ENCODE measurements at regions not wholly inside any gene's neighbourhood (a gene's known extent, or its start where the extent isn't known, plus 50 kb on each side); places are given as distances from the start of the nearest gene placed in this dataset.

- TF ChIP-seq CTCF (IDR thresholded peaks at IDR 0.05; ENCODE audit: low read length), result no peak
- no peak for TF ChIP-seq EZH2 (IDR thresholded peaks at IDR 0.05; ENCODE audit: borderline replicate concordance, low read length)
Observed at GRCh38 chrX:4193500-4194155, 480.2 kb upstream of the PRKX start.

All from OCI-LY1 (cell line).